ENCODE measurements at regions not wholly inside any gene's neighbourhood (a gene's known extent, or its start where the extent isn't known, plus 50 kb on each side); places are given as distances from the start of the nearest gene placed in this dataset.

DNA sequence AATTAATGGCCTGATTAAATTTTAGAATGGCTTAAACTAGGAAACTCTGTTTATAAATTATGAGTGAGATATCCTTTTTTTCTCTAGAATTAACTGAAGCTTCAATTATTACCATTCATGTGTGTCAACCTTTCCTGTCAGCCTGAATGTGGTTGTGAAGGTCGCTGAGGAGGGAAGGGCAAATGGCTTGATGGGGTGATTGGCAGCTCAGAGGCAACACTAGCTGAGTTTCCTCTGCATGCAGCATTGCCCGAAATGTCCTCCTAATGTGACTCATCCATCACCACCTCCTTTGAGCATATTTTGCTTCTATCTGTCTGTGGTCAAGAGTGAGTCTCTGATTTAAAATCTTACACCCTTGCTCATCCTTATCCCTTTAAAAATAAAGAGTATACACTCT is 281.9 kb downstream of the TENT4A start:
- no peaks in the 10 kb centered on the region for H3K79me1 ChIP-seq (ENCODE audit: insufficient read depth, low read depth, low read length, poor library complexity, severe bottlenecking)
- no peak overlapping the region for H2BK5ac ChIP-seq (ENCODE audit: insufficient read length, low read length)
- no CpG with 5 or more reads among the region's 2 CpGs for WGBS (ENCODE audit: extremely low coverage, insufficient read length, low lambda C conversion rate)
- no peaks in the 10 kb centered on the region for H3K4me1 ChIP-seq (ENCODE audit: insufficient read depth, low read length)
- no peaks in the 10 kb centered on the region for H3K27me3 ChIP-seq (ENCODE audit: insufficient read depth, low read length)
- H3K23me2 ChIP-seq (ENCODE audit: insufficient read length, low read depth, low read length, poor library complexity, severe bottlenecking) = no peaks in the 10 kb centered on the region
- H2BK20ac ChIP-seq (ENCODE audit: low read depth, low read length, poor library complexity, severe bottlenecking) = no peak overlapping the region
- H3K9ac ChIP-seq (ENCODE audit: extremely low read depth, insufficient read length, low read length) = no peak overlapping the region
- TF ChIP-seq, protein P1, sequence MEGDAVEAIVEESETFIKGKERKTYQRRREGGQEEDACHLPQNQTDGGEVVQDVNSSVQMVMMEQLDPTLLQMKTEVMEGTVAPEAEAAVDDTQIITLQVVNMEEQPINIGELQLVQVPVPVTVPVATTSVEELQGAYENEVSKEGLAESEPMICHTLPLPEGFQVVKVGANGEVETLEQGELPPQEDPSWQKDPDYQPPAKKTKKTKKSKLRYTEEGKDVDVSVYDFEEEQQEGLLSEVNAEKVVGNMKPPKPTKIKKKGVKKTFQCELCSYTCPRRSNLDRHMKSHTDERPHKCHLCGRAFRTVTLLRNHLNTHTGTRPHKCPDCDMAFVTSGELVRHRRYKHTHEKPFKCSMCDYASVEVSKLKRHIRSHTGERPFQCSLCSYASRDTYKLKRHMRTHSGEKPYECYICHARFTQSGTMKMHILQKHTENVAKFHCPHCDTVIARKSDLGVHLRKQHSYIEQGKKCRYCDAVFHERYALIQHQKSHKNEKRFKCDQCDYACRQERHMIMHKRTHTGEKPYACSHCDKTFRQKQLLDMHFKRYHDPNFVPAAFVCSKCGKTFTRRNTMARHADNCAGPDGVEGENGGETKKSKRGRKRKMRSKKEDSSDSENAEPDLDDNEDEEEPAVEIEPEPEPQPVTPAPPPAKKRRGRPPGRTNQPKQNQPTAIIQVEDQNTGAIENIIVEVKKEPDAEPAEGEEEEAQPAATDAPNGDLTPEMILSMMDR (conservative IDR thresholded peaks at IDR 0.05) = no peak
- DNase-seq = no peak
- H3K18ac ChIP-seq (ENCODE audit: insufficient read length, low read depth, low read length) = no peak overlapping the region
- H3K56ac ChIP-seq (ENCODE audit: insufficient read length, low read depth, low read length) = no peak overlapping the region
- peaks cover 7 to 8% of the 10 kb centered on the region in 2 experiments for H3K9me3 Mint-ChIP-seq
- no peaks in the 10 kb centered on the region for H3K79me2 ChIP-seq (ENCODE audit: insufficient read depth, low read length)
- no peak overlapping the region for H4K5ac ChIP-seq (ENCODE audit: insufficient read length, low read depth, low read length)
- no peak overlapping the region for H3K27ac Mint-ChIP-seq
- H3K14ac ChIP-seq (ENCODE audit: insufficient read depth, low read length) = no peak overlapping the region
- no peak overlapping the region for H4K91ac ChIP-seq (ENCODE audit: insufficient read length, low read depth, low read length)
- no peak overlapping the region for H3K23ac ChIP-seq (ENCODE audit: insufficient read length, low read depth, low read length)
- H3K27ac ChIP-seq (ENCODE audit: insufficient read length, low read depth, low read length) = no peak overlapping the region
- no peaks in the 10 kb centered on the region for H4K20me1 ChIP-seq (ENCODE audit: control insufficient read depth, insufficient read depth, insufficient read length)
- H3K4ac ChIP-seq (ENCODE audit: low read depth, low read length) = no peak overlapping the region
- H2BK12ac ChIP-seq (ENCODE audit: insufficient read length, low read depth, low read length) = no peak overlapping the region
- H3K9me3 ChIP-seq (ENCODE audit: control insufficient read depth, low read depth, low read length) = no peaks in the 10 kb centered on the region
- H3K4me3 Mint-ChIP-seq = no peak overlapping the region
- no peak overlapping the region for H2AFZ ChIP-seq (ENCODE audit: low read length)
- H3K27me3 Mint-ChIP-seq (ENCODE audit: low read depth) = peaks cover 2% of the 10 kb centered on the region; the same call in 1 of the 2 replicates
- H3K4me1 Mint-ChIP-seq = 0 out of 4 replicates have a peak, but pooled peaks cover 0 to 3% of the 10 kb centered on the region in 2 experiments
- no peak overlapping the region for H2BK15ac ChIP-seq (ENCODE audit: low read depth, low read length)
- H4K8ac ChIP-seq (replicated peaks; ENCODE audit: insufficient read length, low read depth, low read length) = no peak overlapping the region
- H3T11ph ChIP-seq (ENCODE audit: low read length) = no peak overlapping the region
- H2BK120ac ChIP-seq (ENCODE audit: low read depth, low read length, poor library complexity, severe bottlenecking) = no peak overlapping the region
- peaks cover 0 to 5% (median 0%) of the 10 kb centered on the region in 3 experiments; a peak in 1 of 7 replicates for H3K36me3 Mint-ChIP-seq (ENCODE audit: insufficient read depth in 1 of 3, low read depth in 3 of 3)
- H2AK5ac ChIP-seq (ENCODE audit: insufficient read length, low read length) = no peak overlapping the region
- H3K4me2 ChIP-seq (ENCODE audit: insufficient read depth, insufficient read length, low read length) = no peak overlapping the region

Measured in H9 (cell line).